Suprapubic skin (tissue), 4 donors: ENCODE measurements at regions not wholly inside any gene's neighbourhood (a gene's known extent, or its start where the extent isn't known, plus 50 kb on each side); places are given as distances from the start of the nearest gene placed in this dataset.

Experiments used
- DNase-seq, 2 donors: peaks; one replicate each; pipeline ENCODE4 v3.0.0-alpha.2; 2019; ENCODE audit warnings: low spot score in 2 of 2
- H3K27ac ChIP-seq: fragments of 200-600 bp; sonication (generic); one replicate; pipeline ENCODE4 v1.5.1; 2019
- H3K27me3 ChIP-seq: fragments of 200-600 bp; sonication (generic); one replicate; pipeline ENCODE4 v1.5.1; 2019
- H3K36me3 ChIP-seq: fragments of 200-600 bp; sonication (generic); one replicate; pipeline ENCODE4 v1.5.1; 2019
- H3K4me1 ChIP-seq: fragments of 200-600 bp; sonication (generic); one replicate; pipeline ENCODE4 v1.5.1; 2019
- H3K4me3 ChIP-seq: fragments of 200-600 bp; sonication (generic); one replicate; pipeline ENCODE4 v1.5.1; 2019; ENCODE audit warnings: mild to moderate bottlenecking
- H3K9me3 ChIP-seq: fragments of 200-600 bp; sonication (generic); one replicate; pipeline ENCODE4 v1.5.1; 2019
- CTCF ChIP-seq, 2 donors: fragments of 200-600 bp in 1 of 2; fragments of 450-650 bp in 1 of 2; sonication (generic) in 1 of 2; IDR thresholded peaks; one replicate each; pipeline ENCODE4 v1.5.1; 2016 to 2019; ENCODE audit warnings: antibody characterized with exemption in 2 of 2, mild to moderate bottlenecking in 1 of 2, moderate library complexity in 1 of 2
- EP300 ChIP-seq: sonication (generic); formaldehyde crosslinking; IDR thresholded peaks from one replicate; pipeline ENCODE4 v1.6.1; 2017; ENCODE audit warnings: antibody characterized with exemption
- POLR2A ChIP-seq, 2 donors: fragments of 450-650 bp; IDR thresholded peaks; one replicate each; pipeline ENCODE4 v1.6.1; 2017; ENCODE audit warnings: antibody characterized with exemption in 2 of 2, mild to moderate bottlenecking in 2 of 2, moderate library complexity in 2 of 2
- POLR2AphosphoS5 ChIP-seq, 3 donors: sonication (generic); formaldehyde crosslinking; IDR thresholded peaks; one replicate each; pipeline ENCODE4 v1.6.1; 2017; ENCODE audit warnings: antibody characterized with exemption in 3 of 3
- WGBS: methylation state at CpG from one replicate; pipeline ENCODE4 v1.1.5; 2018; 5-methylcytosine and 5-hydroxymethylcytosine counted together

DNA sequence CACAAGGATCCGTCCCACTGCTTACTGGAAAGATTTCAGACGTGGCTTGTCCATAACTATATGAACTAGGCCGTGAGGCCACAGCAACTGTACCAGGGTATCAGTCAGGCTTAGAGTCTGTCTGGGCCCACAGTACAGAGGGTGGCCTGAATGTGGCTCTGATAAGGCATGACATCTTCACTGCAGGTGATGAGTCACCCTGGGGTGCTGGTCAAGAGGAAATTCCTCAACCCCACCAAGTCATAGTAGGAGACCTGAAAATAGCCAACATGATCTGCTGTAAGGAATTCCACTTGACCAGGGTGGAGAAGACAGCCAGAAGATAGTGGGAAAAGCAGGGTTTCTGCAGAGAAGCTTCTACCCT, 107.7 kb downstream of the INHBB start:
- no peak overlapping the region for H3K27ac ChIP-seq
- no peak for DNase-seq
- no peak overlapping the region for H3K4me3 ChIP-seq
- H3K9me3 ChIP-seq: no peaks in the 10 kb centered on the region
- WGBS: 96% methylated on average over 3 of the region's 3 CpGs
- TF ChIP-seq EP300 (no peak), CTCF (IDR thresholded peaks at IDR 0.05) (no peak), POLR2A (IDR thresholded peaks at IDR 0.05) (no peak), POLR2AphosphoS5 (IDR thresholded peaks at IDR 0.05) (no peak)
- no peaks in the 10 kb centered on the region for H3K27me3 ChIP-seq
- H3K36me3 ChIP-seq: no peaks in the 10 kb centered on the region
- no peaks in the 10 kb centered on the region for H3K4me1 ChIP-seq

- Histone ChIP-seq H3K27me3 (no peaks in the 10 kb centered on the region), H3K4me3 (no peak overlapping the region), H3K4me1 (no peaks in the 10 kb centered on the region), H3K27ac (no peak overlapping the region), H3K9me3 (no peaks in the 10 kb centered on the region), H3K36me3 (no peaks in the 10 kb centered on the region)
- no peak for TF ChIP-seq POLR2AphosphoS5 (IDR thresholded peaks at IDR 0.05)
- TF ChIP-seq EP300: no peak
- no peak for TF ChIP-seq CTCF (IDR thresholded peaks at IDR 0.05)
- TF ChIP-seq POLR2A (IDR thresholded peaks at IDR 0.05): no peak
- no peak for DNase-seq
- WGBS: 80% methylated on average over 12 of the region's 12 CpGs
Measured at GRCh38 chr2:120454654-120455385, 108.9 kb downstream of the INHBB start.

DNA sequence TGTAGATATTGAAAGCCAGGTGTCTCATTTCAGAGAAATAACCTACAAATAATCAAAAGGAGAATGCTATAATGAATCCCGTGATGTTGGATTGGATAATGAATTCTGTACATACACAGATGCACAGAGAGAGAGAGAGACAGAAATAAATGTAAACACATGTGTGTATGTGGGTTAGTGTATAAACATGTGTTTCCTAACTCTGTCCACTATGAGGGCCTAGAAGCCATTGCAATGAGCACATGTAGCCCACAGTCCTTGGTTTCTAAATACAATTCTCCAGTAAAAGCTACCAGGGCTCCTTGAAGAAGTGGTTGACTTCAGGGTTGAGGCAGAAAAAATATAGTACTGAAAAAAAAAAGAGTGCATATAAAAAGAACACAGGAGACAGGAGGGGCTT, 109.5 kb downstream of the INHBB start:
- no peak overlapping the region for H3K27ac ChIP-seq
- H3K4me3 ChIP-seq: no peak overlapping the region
- no peak for DNase-seq
- no peaks in the 10 kb centered on the region for H3K4me1 ChIP-seq
- 88% methylated on average over 1 of the region's 1 CpG for WGBS
- no peaks in the 10 kb centered on the region for H3K36me3 ChIP-seq
- no peak for TF ChIP-seq CTCF (IDR thresholded peaks at IDR 0.05)
- no peak for TF ChIP-seq EP300
- no peak for TF ChIP-seq POLR2A (IDR thresholded peaks at IDR 0.05)
- no peak for TF ChIP-seq POLR2AphosphoS5 (IDR thresholded peaks at IDR 0.05)
- H3K27me3 ChIP-seq: no peaks in the 10 kb centered on the region
- no peaks in the 10 kb centered on the region for H3K9me3 ChIP-seq

GRCh38 chr2:120456867-120457266, 110.9 kb downstream of the INHBB start:
- H3K9me3 ChIP-seq: no peaks in the 10 kb centered on the region
- 100% methylated on average over 1 of the region's 1 CpG for WGBS
- no peak overlapping the region for H3K4me3 ChIP-seq
- H3K27me3 ChIP-seq: no peaks in the 10 kb centered on the region
- DNase-seq: no peak
- H3K36me3 ChIP-seq: no peaks in the 10 kb centered on the region
- TF ChIP-seq POLR2A (IDR thresholded peaks at IDR 0.05): no peak
- TF ChIP-seq CTCF (IDR thresholded peaks at IDR 0.05): no peak
- TF ChIP-seq EP300: no peak
- no peak for TF ChIP-seq POLR2AphosphoS5 (IDR thresholded peaks at IDR 0.05)
- no peak overlapping the region for H3K27ac ChIP-seq
- no peaks in the 10 kb centered on the region for H3K4me1 ChIP-seq

- H3K4me1 ChIP-seq: no peaks in the 10 kb centered on the region
- WGBS: 97% methylated on average over 8 of the region's 8 CpGs
Measured at GRCh38 chr2:120460511-120460910, 114.6 kb downstream of the INHBB start.

More at GRCh38 chr2:120460511-120460910, 114.6 kb downstream of the INHBB start:
- Histone ChIP-seq H3K4me3 (no peak overlapping the region), H3K36me3 (no peaks in the 10 kb centered on the region), H3K27me3 (no peaks in the 10 kb centered on the region), H3K9me3 (no peaks in the 10 kb centered on the region), H3K27ac (no peak overlapping the region)
- no peak for DNase-seq
- TF ChIP-seq POLR2AphosphoS5 (IDR thresholded peaks at IDR 0.05): no peak
- no peak for TF ChIP-seq POLR2A (IDR thresholded peaks at IDR 0.05)
- TF ChIP-seq CTCF (IDR thresholded peaks at IDR 0.05): no peak
- TF ChIP-seq EP300: no peak
